ENCODE measurements at regions not wholly inside any gene's neighbourhood (a gene's known extent, or its start where the extent isn't known, plus 50 kb on each side); places are given as distances from the start of the nearest gene placed in this dataset.

GRCh38 chr1:166007176-166007575 is 159.6 kb downstream of the FAM78B start:
- H3K27me3 ChIP-seq (ENCODE audit: insufficient read depth, low read length) = no peaks in the 10 kb centered on the region
- ChIA-PET POLR2A (ENCODE audit: partially characterized antibody) (no interaction called here), CTCF (ENCODE audit: partially characterized antibody) (no interaction called here)
- no peak overlapping the region for H3K4me3 Mint-ChIP-seq
- no peak overlapping the region for H3K27ac ChIP-seq (ENCODE audit: low read depth, low read length)
- no peaks in the 10 kb centered on the region for H3K36me3 Mint-ChIP-seq
- DNase-seq = no peak
- no peaks in the 10 kb centered on the region for H3K4me1 ChIP-seq (ENCODE audit: insufficient read depth, low read length)
- no peak overlapping the region for H3K27ac Mint-ChIP-seq
- H3K27me3 Mint-ChIP-seq = peaks cover 2 to 8% of the 10 kb centered on the region in 2 donors
- H3K9me3 ChIP-seq (ENCODE audit: control insufficient read depth in 1 of 2, low read length in 2 of 2) = no peaks in the 10 kb centered on the region
- no peaks in the 10 kb centered on the region for H3K4me1 Mint-ChIP-seq
- peaks cover 0 to 30% (median 16%) of the 10 kb centered on the region in 8 donors for H3K9me3 Mint-ChIP-seq
- H3K36me3 ChIP-seq (ENCODE audit: insufficient read depth, low read length) = no peaks in the 10 kb centered on the region
- no peak overlapping the region for H3K4me3 ChIP-seq (ENCODE audit: low read length in 2 of 2)
- intact Hi-C loops (cut with micrococcal nuclease) = no loop called here

DNA sequence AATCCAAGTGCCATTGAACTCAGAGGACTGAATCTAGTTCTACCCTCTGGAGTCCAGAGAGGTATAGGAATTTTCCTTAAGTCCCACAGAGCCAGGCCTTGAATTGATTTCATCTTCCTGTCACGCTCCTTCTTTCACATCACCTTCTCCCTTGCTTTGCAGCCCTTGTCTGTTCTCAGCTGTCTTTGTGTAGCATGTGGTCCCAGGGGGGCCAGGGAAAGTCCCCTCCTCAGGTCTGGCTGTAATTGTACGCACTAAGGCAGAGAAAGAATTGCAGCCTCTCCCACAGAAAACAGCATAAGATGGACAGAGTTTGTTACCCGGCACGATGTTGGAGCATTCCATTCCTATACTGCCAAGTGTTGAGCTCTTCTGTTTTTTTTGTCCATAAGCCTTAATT is 153.6 kb downstream of the FAM78B start:
- H3K4me1 Mint-ChIP-seq = no peaks in the 10 kb centered on the region

GRCh38 chr1:166017395-166017794 is 149.4 kb downstream of the FAM78B start:
- ChIA-PET CTCF (ENCODE audit: partially characterized antibody) (no interaction called here), POLR2A (ENCODE audit: partially characterized antibody) (no interaction called here)
- Histone ChIP-seq H3K36me3 (ENCODE audit: insufficient read depth, low read length) (no peaks in the 10 kb centered on the region), H3K4me3 (ENCODE audit: low read length in 2 of 2) (no peak overlapping the region), H3K9me3 (ENCODE audit: control insufficient read depth in 1 of 2, low read length in 2 of 2) (no peaks in the 10 kb centered on the region), H3K27me3 (ENCODE audit: insufficient read depth, low read length) (peaks cover 4% of the 10 kb centered on the region), H3K4me1 (ENCODE audit: insufficient read depth, low read length) (no peaks in the 10 kb centered on the region), H3K27ac (ENCODE audit: low read depth, low read length) (no peak overlapping the region)
- H3K27me3 Mint-ChIP-seq = peaks cover 8 to 10% of the 10 kb centered on the region in 2 donors
- intact Hi-C loops (cut with micrococcal nuclease) = no loop called here
- H3K4me3 Mint-ChIP-seq = no peak overlapping the region
- peaks cover 0 to 3% (median 0%) of the 10 kb centered on the region in 8 donors for H3K9me3 Mint-ChIP-seq
- H3K27ac Mint-ChIP-seq = no peak overlapping the region
- DNase-seq = no peak
- no peaks in the 10 kb centered on the region for H3K36me3 Mint-ChIP-seq
- no peaks in the 10 kb centered on the region for H3K4me1 Mint-ChIP-seq

More for the DNA sequence above, 153.6 kb downstream of the FAM78B start:
- no peak overlapping the region for H3K27ac ChIP-seq (ENCODE audit: low read depth, low read length)
- H3K9me3 ChIP-seq (ENCODE audit: control insufficient read depth in 1 of 2, low read length in 2 of 2) = no peaks in the 10 kb centered on the region
- Mint-ChIP-seq H3K9me3 (peaks cover 0 to 7% (median 1%) of the 10 kb centered on the region in 8 donors), H3K4me3 (no peak overlapping the region), H3K27ac (no peak overlapping the region), H3K36me3 (no peaks in the 10 kb centered on the region), H3K27me3 (peaks cover 6 to 7% of the 10 kb centered on the region in 2 donors)
- ChIA-PET POLR2A (ENCODE audit: partially characterized antibody) (no interaction called here), CTCF (ENCODE audit: partially characterized antibody) (no interaction called here)
- H3K27me3 ChIP-seq (ENCODE audit: insufficient read depth, low read length) = peaks cover 4% of the 10 kb centered on the region
- no peaks in the 10 kb centered on the region for H3K4me1 ChIP-seq (ENCODE audit: insufficient read depth, low read length)
- no peak overlapping the region for H3K4me3 ChIP-seq (ENCODE audit: low read length in 2 of 2)
- H3K36me3 ChIP-seq (ENCODE audit: insufficient read depth, low read length) = no peaks in the 10 kb centered on the region
- intact Hi-C loops (cut with micrococcal nuclease) = no loop called here
- DNase-seq = no peak
